Stimulated activated CD8-positive, alpha-beta memory T cell treated with anti-CD3 and anti-CD28 coated beads, Interleukin-15, amount 100 ng/mL, for 24 hours (primary cell): ENCODE measurements at regions not wholly inside any gene's neighbourhood (a gene's known extent, or its start where the extent isn't known, plus 50 kb on each side); places are given as distances from the start of the nearest gene placed in this dataset.

Experiments
- DNase-seq: peaks from one replicate; pipeline ENCODE4 v3.0.0-alpha.2; 2020; ENCODE audit warnings: low read depth

GRCh38 chr2:129464631-129465030 lies 514.8 kb upstream of the RAB6C start:
- no peak for DNase-seq

- DNase-seq, result no peak
Observed at GRCh38 chr2:129465045-129465444, 514.4 kb upstream of the RAB6C start.

GRCh38 chr2:129466389-129466788 lies 513.1 kb upstream of the RAB6C start:
- no peak for DNase-seq

- no peak for DNase-seq
Observed at GRCh38 chr2:129467012-129467779, 512.3 kb upstream of the RAB6C start.

- DNase-seq, result no peak
Observed at GRCh38 chr2:129467941-129468340, 511.5 kb upstream of the RAB6C start.

- DNase-seq, result no peak
Observed at GRCh38 chr2:129468879-129469278, 510.6 kb upstream of the RAB6C start.

GRCh38 chr2:129469389-129469788 lies 510.1 kb upstream of the RAB6C start:
- DNase-seq, result no peak

GRCh38 chr2:129469871-129470270 lies 509.6 kb upstream of the RAB6C start:
- no peak for DNase-seq

- DNase-seq, result no peak
Observed at GRCh38 chr2:129478902-129479517, 500.5 kb upstream of the RAB6C start.

GRCh38 chr2:129479892-129480291 lies 499.6 kb upstream of the RAB6C start:
- DNase-seq, result no peak

GRCh38 chr2:129480790-129481189 lies 498.7 kb upstream of the RAB6C start:
- no peak for DNase-seq

- no peak for DNase-seq
Observed at GRCh38 chr2:129481306-129482219, 497.9 kb upstream of the RAB6C start.

GRCh38 chr2:129482626-129483025 lies 496.8 kb upstream of the RAB6C start:
- no peak for DNase-seq

- DNase-seq, result no peak
Observed at GRCh38 chr2:129483366-129483765, 496.1 kb upstream of the RAB6C start.

GRCh38 chr2:129484999-129485897 lies 494.2 kb upstream of the RAB6C start:
- no peak for DNase-seq

GRCh38 chr2:129488376-129488775 lies 491.1 kb upstream of the RAB6C start:
- DNase-seq, result no peak

GRCh38 chr2:129490641-129491040 lies 488.8 kb upstream of the RAB6C start:
- no peak for DNase-seq

- no peak for DNase-seq
Observed at GRCh38 chr2:129491308-129491707, 488.2 kb upstream of the RAB6C start.

GRCh38 chr2:129492548-129492947 lies 486.9 kb upstream of the RAB6C start:
- no peak for DNase-seq

GRCh38 chr2:129499747-129500146 lies 479.7 kb upstream of the RAB6C start:
- no peak for DNase-seq

- no peak for DNase-seq
Observed at GRCh38 chr2:129502781-129503180, 476.7 kb upstream of the RAB6C start.

- no peak for DNase-seq
Observed at GRCh38 chr2:129504646-129505045, 474.8 kb upstream of the RAB6C start.
